ENCODE measurements at regions not wholly inside any gene's neighbourhood (a gene's known extent, or its start where the extent isn't known, plus 50 kb on each side); places are given as distances from the start of the nearest gene placed in this dataset.

DNA sequence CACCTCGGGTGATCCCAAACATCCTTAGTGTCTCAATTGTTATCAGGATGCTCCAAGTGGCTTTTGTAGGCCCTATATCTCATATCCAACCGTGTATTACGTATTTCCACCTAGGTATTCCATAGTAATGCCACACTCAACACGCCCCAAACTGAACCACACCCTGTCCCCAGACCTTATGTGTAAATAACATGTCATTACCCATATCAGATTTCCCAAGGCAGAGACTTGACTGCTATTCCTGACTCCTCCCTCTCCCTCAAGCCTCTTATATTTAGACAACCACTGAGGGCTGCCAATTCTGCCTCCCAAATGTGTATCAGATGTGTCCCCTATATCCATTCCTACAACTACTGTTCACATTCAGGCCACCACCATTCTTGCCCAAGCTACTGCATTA lies 132.8 kb upstream of the NCAM1 start:
- TF ChIP-seq, protein P1, sequence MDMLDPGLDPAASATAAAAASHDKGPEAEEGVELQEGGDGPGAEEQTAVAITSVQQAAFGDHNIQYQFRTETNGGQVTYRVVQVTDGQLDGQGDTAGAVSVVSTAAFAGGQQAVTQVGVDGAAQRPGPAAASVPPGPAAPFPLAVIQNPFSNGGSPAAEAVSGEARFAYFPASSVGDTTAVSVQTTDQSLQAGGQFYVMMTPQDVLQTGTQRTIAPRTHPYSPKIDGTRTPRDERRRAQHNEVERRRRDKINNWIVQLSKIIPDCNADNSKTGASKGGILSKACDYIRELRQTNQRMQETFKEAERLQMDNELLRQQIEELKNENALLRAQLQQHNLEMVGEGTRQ (IDR thresholded peaks at IDR 0.05; ENCODE audit: low read depth, low read length) = no peak
- TF ChIP-seq, protein P2, sequence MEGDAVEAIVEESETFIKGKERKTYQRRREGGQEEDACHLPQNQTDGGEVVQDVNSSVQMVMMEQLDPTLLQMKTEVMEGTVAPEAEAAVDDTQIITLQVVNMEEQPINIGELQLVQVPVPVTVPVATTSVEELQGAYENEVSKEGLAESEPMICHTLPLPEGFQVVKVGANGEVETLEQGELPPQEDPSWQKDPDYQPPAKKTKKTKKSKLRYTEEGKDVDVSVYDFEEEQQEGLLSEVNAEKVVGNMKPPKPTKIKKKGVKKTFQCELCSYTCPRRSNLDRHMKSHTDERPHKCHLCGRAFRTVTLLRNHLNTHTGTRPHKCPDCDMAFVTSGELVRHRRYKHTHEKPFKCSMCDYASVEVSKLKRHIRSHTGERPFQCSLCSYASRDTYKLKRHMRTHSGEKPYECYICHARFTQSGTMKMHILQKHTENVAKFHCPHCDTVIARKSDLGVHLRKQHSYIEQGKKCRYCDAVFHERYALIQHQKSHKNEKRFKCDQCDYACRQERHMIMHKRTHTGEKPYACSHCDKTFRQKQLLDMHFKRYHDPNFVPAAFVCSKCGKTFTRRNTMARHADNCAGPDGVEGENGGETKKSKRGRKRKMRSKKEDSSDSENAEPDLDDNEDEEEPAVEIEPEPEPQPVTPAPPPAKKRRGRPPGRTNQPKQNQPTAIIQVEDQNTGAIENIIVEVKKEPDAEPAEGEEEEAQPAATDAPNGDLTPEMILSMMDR (conservative IDR thresholded peaks at IDR 0.05; ENCODE audit: low read depth, low read length) = no peak
- no peak for TF ChIP-seq POLR2A (IDR thresholded peaks at IDR 0.05; ENCODE audit: low read depth, low read length)
- no peak for TF ChIP-seq MAZ (IDR thresholded peaks at IDR 0.05; ENCODE audit: borderline replicate concordance, low read depth, low read length)
- no peak for TF ChIP-seq FOS (IDR thresholded peaks at IDR 0.05; ENCODE audit: low read depth, low read length)
- TF ChIP-seq, protein P3, sequence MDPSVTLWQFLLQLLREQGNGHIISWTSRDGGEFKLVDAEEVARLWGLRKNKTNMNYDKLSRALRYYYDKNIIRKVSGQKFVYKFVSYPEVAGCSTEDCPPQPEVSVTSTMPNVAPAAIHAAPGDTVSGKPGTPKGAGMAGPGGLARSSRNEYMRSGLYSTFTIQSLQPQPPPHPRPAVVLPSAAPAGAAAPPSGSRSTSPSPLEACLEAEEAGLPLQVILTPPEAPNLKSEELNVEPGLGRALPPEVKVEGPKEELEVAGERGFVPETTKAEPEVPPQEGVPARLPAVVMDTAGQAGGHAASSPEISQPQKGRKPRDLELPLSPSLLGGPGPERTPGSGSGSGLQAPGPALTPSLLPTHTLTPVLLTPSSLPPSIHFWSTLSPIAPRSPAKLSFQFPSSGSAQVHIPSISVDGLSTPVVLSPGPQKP (IDR thresholded peaks at IDR 0.05; ENCODE audit: borderline replicate concordance, low read depth, low read length) = no peak
- TF ChIP-seq CEBPB (IDR thresholded peaks at IDR 0.05; ENCODE audit: low read depth, low read length) = no peak
- no peak for TF ChIP-seq NFE2L2 (IDR thresholded peaks at IDR 0.05; ENCODE audit: low read depth, low read length)
